MM.1S (cell line): ENCODE measurements at regions not wholly inside any gene's neighbourhood (a gene's known extent, or its start where the extent isn't known, plus 50 kb on each side); places are given as distances from the start of the nearest gene placed in this dataset.

Experiments used
- DNase-seq: peaks from one replicate; pipeline ENCODE4 v3.0.0-alpha.2; 2015
- H2AFZ ChIP-seq: fragments of 300-600 bp; sonication (generic); 2 replicates; pipeline ENCODE4 v1.6.0; 2016; ENCODE audit warnings: antibody characterized with exemption, low read length
- H3F3A ChIP-seq: fragments of 300-600 bp; sonication (generic); 2 replicates; pipeline ENCODE4 v1.6.1; 2016; ENCODE audit warnings: mild to moderate bottlenecking, antibody characterized with exemption, low read length, moderate library complexity, mixed read lengths; ENCODE audit not compliant: insufficient read depth
- H3K27ac ChIP-seq: fragments of 300-600 bp; sonication (generic); 2 replicates; pipeline ENCODE4 v1.5.1; 2016; ENCODE audit warnings: mild to moderate bottlenecking, low read length
- H3K27me3 ChIP-seq: fragments of 300-600 bp; sonication (generic); replicated peaks from 2 replicates; pipeline ENCODE4 v1.6.0; 2016; ENCODE audit warnings: low read length; ENCODE audit not compliant: insufficient read depth
- H3K36me3 ChIP-seq: fragments of 300-600 bp; sonication (generic); replicated peaks from 2 replicates; pipeline ENCODE4 v1.6.1; 2016; ENCODE audit warnings: mild to moderate bottlenecking, low read length, mixed read lengths; ENCODE audit not compliant: insufficient read depth
- H3K4me1 ChIP-seq: fragments of 300-600 bp; sonication (generic); 2 replicates; pipeline ENCODE4 v1.6.1; 2016; ENCODE audit warnings: low read length, mixed read lengths
- H3K4me2 ChIP-seq: fragments of 300-600 bp; sonication (generic); 2 replicates; pipeline ENCODE4 v1.6.0; 2016; ENCODE audit warnings: low read depth, low read length
- H3K4me3 ChIP-seq: fragments of 300-600 bp; sonication (generic); 2 replicates; pipeline ENCODE4 v1.5.1; 2016; ENCODE audit warnings: low read length, mixed read lengths
- H3K79me2 ChIP-seq: fragments of 300-600 bp; sonication (generic); 2 replicates; pipeline ENCODE4 v1.6.1; 2016; ENCODE audit warnings: mixed run types, low read length, mixed read lengths
- H3K9ac ChIP-seq: fragments of 300-600 bp; sonication (generic); 2 replicates; pipeline ENCODE4 v1.6.1; 2016; ENCODE audit warnings: low read length, mixed read lengths
- H3K9me2 ChIP-seq: fragments of 300-600 bp; sonication (generic); replicated peaks from 2 replicates; pipeline ENCODE4 v1.6.1; 2016; ENCODE audit warnings: mild to moderate bottlenecking, low read length, mixed read lengths; ENCODE audit not compliant: insufficient read depth
- H3K9me3 ChIP-seq: fragments of 300-600 bp; sonication (generic); replicated peaks from 2 replicates; pipeline ENCODE4 v1.6.1; 2016; ENCODE audit warnings: mild to moderate bottlenecking, low read length, mixed read lengths; ENCODE audit not compliant: insufficient read depth
- H4K20me1 ChIP-seq: fragments of 300-600 bp; sonication (generic); 2 replicates; pipeline ENCODE4 v1.6.1; 2016; ENCODE audit warnings: mild to moderate bottlenecking, low read length, moderate library complexity, mixed read lengths; ENCODE audit not compliant: insufficient read depth
- CTCF ChIP-seq: fragments of 300-600 bp; sonication (generic); IDR thresholded peaks from 2 replicates; pipeline ENCODE4 v1.5.1; 2016; ENCODE audit warnings: antibody characterized with exemption, low read length, mixed read lengths
- EZH2 ChIP-seq: fragments of 300-600 bp; sonication (generic); optimal IDR thresholded peaks from 2 replicates; pipeline ENCODE3; 2017; ENCODE audit warnings: low read depth, mild to moderate bottlenecking, antibody characterized with exemption, low read length, mixed read lengths
- EZH2phosphoT487 ChIP-seq: fragments of 300-600 bp; sonication (generic); IDR thresholded peaks from 2 replicates; pipeline ENCODE4 v1.6.1; 2018; ENCODE audit warnings: antibody characterized with exemption, low read length

GRCh38 chr10:57988964-57989363 lies 278.7 kb downstream of the IPMK start:
- no peaks in the 10 kb centered on the region for H3K36me3 ChIP-seq
- no peaks in the 10 kb centered on the region for H3K4me1 ChIP-seq
- H3F3A ChIP-seq = no peaks in the 10 kb centered on the region
- no peaks in the 10 kb centered on the region for H4K20me1 ChIP-seq
- TF ChIP-seq CTCF (no peak), EZH2phosphoT487 (no peak), EZH2 (no peak)
- no peaks in the 10 kb centered on the region for H3K27me3 ChIP-seq
- H3K4me2 ChIP-seq = no peak overlapping the region
- H3K79me2 ChIP-seq = no peaks in the 10 kb centered on the region
- no peak for DNase-seq
- H3K9ac ChIP-seq = no peak overlapping the region
- no peaks in the 10 kb centered on the region for H3K9me2 ChIP-seq
- no peak overlapping the region for H2AFZ ChIP-seq
- no peaks in the 10 kb centered on the region for H3K9me3 ChIP-seq
- H3K27ac ChIP-seq = no peak overlapping the region
- H3K4me3 ChIP-seq = no peak overlapping the region

- no peak for DNase-seq
- no peaks in the 10 kb centered on the region for H3K4me1 ChIP-seq
- TF ChIP-seq EZH2 = no peak
- no peak for TF ChIP-seq CTCF
- TF ChIP-seq EZH2phosphoT487 = no peak
Measured at GRCh38 chr10:57987055-57987721, 280.5 kb downstream of the IPMK start.

GRCh38 chr10:57986422-57986821 lies 281.3 kb downstream of the IPMK start:
- Histone ChIP-seq H3K4me3 (no peak overlapping the region), H3K27ac (no peak overlapping the region), H3K9me3 (no peaks in the 10 kb centered on the region), H4K20me1 (no peaks in the 10 kb centered on the region), H3F3A (no peaks in the 10 kb centered on the region), H3K79me2 (no peaks in the 10 kb centered on the region), H3K4me1 (no peaks in the 10 kb centered on the region), H3K27me3 (no peaks in the 10 kb centered on the region), H3K9ac (no peak overlapping the region), H2AFZ (no peak overlapping the region), H3K9me2 (no peaks in the 10 kb centered on the region), H3K36me3 (no peaks in the 10 kb centered on the region), H3K4me2 (no peak overlapping the region)
- TF ChIP-seq CTCF (no peak), EZH2 (no peak), EZH2phosphoT487 (no peak)
- no peak for DNase-seq

More at GRCh38 chr10:57987055-57987721, 280.5 kb downstream of the IPMK start:
- Histone ChIP-seq H3K9ac (no peak overlapping the region), H2AFZ (no peak overlapping the region), H3K36me3 (no peaks in the 10 kb centered on the region), H3K9me3 (no peaks in the 10 kb centered on the region), H3K79me2 (no peaks in the 10 kb centered on the region), H3K4me3 (no peak overlapping the region), H4K20me1 (no peaks in the 10 kb centered on the region), H3K27me3 (no peaks in the 10 kb centered on the region), H3K27ac (no peak overlapping the region), H3K9me2 (no peaks in the 10 kb centered on the region), H3F3A (no peaks in the 10 kb centered on the region), H3K4me2 (no peak overlapping the region)
